ENCODE measurements at regions not wholly inside any gene's neighbourhood (a gene's known extent, or its start where the extent isn't known, plus 50 kb on each side); places are given as distances from the start of the nearest gene placed in this dataset.

DNA sequence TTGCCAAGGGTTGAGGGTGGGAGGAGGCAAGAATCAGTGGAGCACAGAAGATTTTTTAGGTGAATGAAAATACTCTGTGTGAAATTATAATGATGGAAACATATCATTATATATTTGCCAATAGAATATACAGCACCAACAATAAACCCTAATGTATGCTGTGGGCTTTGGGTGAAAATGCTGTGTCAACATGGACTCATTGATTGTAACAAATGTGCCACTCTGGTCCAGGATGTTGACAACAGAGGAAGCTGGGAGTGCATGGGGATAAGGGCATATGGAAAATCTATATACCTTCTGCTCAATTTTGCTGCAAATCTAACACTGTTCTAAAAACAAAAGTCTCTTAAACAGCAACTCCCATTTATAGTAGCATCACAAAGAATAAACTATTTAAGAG lies 114.3 kb downstream of the LYZL1 start:
- Mint-ChIP-seq H3K4me1 (no peaks in the 10 kb centered on the region), H3K36me3 (ENCODE audit: low read depth) (peaks cover 33% of the 10 kb centered on the region), H3K9me3 (peaks cover 69% of the 10 kb centered on the region), H3K27me3 (ENCODE audit: insufficient read depth, low read depth, poor library complexity) (no peaks in the 10 kb centered on the region), H3K27ac (no peak overlapping the region), H3K4me3 (no peak overlapping the region)
- Histone ChIP-seq H2AFZ (no peak overlapping the region), H3K4me1 (ENCODE audit: insufficient read depth) (no peaks in the 10 kb centered on the region), H3F3A (replicated peaks; ENCODE audit: low read depth) (no peaks in the 10 kb centered on the region), H3K36me3 (ENCODE audit: insufficient read depth) (peaks cover 17% of the 10 kb centered on the region), H3K4me2 (no peak overlapping the region), H3K27ac (ENCODE audit: low read depth) (no peak overlapping the region), H4K20me1 (replicated peaks; ENCODE audit: insufficient read depth) (no peaks in the 10 kb centered on the region), H3K79me2 (replicated peaks; ENCODE audit: insufficient read depth) (no peaks in the 10 kb centered on the region), H3K27me3 (ENCODE audit: insufficient read depth) (no peaks in the 10 kb centered on the region; the same call in 1 of the 2 replicates), H3K4me3 (no peak overlapping the region), H3K9me2 (ENCODE audit: insufficient read depth) (no peaks in the 10 kb centered on the region)
- TF ChIP-seq POLR2AphosphoS5 (IDR thresholded peaks at IDR 0.05; ENCODE audit: low read depth) (no peak), JUNB (IDR thresholded peaks at IDR 0.05; ENCODE audit: unreplicated experiment) (no peak), ZNF462 (CRISPR knock-in tag; IDR thresholded peaks at IDR 0.05) (no peak), ZNF331 (CRISPR knock-in tag; IDR thresholded peaks at IDR 0.05; ENCODE audit: low read depth) (no peak), ZNF114 (CRISPR knock-in tag; IDR thresholded peaks at IDR 0.05) (no peak), EZH2 (IDR thresholded peaks at IDR 0.05; ENCODE audit: low read depth, unreplicated experiment) (no peak), EZH2phosphoT487 (IDR thresholded peaks at IDR 0.05; ENCODE audit: unreplicated experiment) (no peak), CREB1 (CRISPR knock-in tag; IDR thresholded peaks at IDR 0.05; ENCODE audit: low read depth) (no peak), NANOG (IDR thresholded peaks at IDR 0.05; ENCODE audit: borderline replicate concordance) (no peak)
- TF ChIP-seq, protein P1, sequence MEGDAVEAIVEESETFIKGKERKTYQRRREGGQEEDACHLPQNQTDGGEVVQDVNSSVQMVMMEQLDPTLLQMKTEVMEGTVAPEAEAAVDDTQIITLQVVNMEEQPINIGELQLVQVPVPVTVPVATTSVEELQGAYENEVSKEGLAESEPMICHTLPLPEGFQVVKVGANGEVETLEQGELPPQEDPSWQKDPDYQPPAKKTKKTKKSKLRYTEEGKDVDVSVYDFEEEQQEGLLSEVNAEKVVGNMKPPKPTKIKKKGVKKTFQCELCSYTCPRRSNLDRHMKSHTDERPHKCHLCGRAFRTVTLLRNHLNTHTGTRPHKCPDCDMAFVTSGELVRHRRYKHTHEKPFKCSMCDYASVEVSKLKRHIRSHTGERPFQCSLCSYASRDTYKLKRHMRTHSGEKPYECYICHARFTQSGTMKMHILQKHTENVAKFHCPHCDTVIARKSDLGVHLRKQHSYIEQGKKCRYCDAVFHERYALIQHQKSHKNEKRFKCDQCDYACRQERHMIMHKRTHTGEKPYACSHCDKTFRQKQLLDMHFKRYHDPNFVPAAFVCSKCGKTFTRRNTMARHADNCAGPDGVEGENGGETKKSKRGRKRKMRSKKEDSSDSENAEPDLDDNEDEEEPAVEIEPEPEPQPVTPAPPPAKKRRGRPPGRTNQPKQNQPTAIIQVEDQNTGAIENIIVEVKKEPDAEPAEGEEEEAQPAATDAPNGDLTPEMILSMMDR (conservative IDR thresholded peaks at IDR 0.05; ENCODE audit: low read depth in 2 of 2): no peak
- no peak for DNase-seq (ENCODE audit: low spot score)
- ATAC-seq: no peak
